GM12874 (cell line): ENCODE measurements at regions not wholly inside any gene's neighbourhood (a gene's known extent, or its start where the extent isn't known, plus 50 kb on each side); places are given as distances from the start of the nearest gene placed in this dataset.
A peak's percentile ranks its signal among the peaks of the same experiment; 100 is the strongest.

ENCODE experiments used
- CTCF ChIP-seq: IDR thresholded peaks from 2 replicates; pipeline ENCODE4 v1.5.1; 2011; ENCODE audit warnings: low read depth, mild to moderate bottlenecking, control low read depth, low read length, moderate library complexity; ENCODE audit not compliant: insufficient read depth

- TF ChIP-seq CTCF: no peak
These were observed 376.8 kb upstream of the C2CD4B start for GRCh38 chr15:62541846-62542245.

GRCh38 chr15:62544446-62544845, 379.4 kb upstream of the C2CD4B start:
- no peak for TF ChIP-seq CTCF

GRCh38 chr15:62545467-62546227, 380.6 kb upstream of the C2CD4B start:
- no peak for TF ChIP-seq CTCF

GRCh38 chr15:62546628-62547027, 381.5 kb upstream of the C2CD4B start:
- TF ChIP-seq CTCF: no peak

- no peak for TF ChIP-seq CTCF
These were observed 382.5 kb upstream of the C2CD4B start for GRCh38 chr15:62547584-62547983.

GRCh38 chr15:62549345-62549970, 384.4 kb upstream of the C2CD4B start:
- TF ChIP-seq CTCF: peak; percentile 58

GRCh38 chr15:62550106-62550505, 385.0 kb upstream of the C2CD4B start:
- no peak for TF ChIP-seq CTCF
